AG10803 (cell line): ENCODE measurements at regions not wholly inside any gene's neighbourhood (a gene's known extent, or its start where the extent isn't known, plus 50 kb on each side); places are given as distances from the start of the nearest gene placed in this dataset.

Experiments
- DNase-seq: peaks from one replicate; pipeline ENCODE4 v3.0.0; 2010; ENCODE audit warnings: low read depth
- H3K4me3 ChIP-seq: 2 replicates; pipeline ENCODE4 v1.5.1; 2011; ENCODE audit warnings: mild to moderate bottlenecking, low read length, control low read depth
- CTCF ChIP-seq: conservative IDR thresholded peaks from 2 replicates; pipeline ENCODE4 v1.5.1; 2011; ENCODE audit warnings: mild to moderate bottlenecking, low read length, control low read depth, inconsistent platforms

- H3K4me3 ChIP-seq, result no peak overlapping the region
- TF ChIP-seq CTCF, result no peak
- DNase-seq, result no peak
Observed at GRCh38 chr1:99595041-99595440, 50.9 kb upstream of the PALMD start.

DNA sequence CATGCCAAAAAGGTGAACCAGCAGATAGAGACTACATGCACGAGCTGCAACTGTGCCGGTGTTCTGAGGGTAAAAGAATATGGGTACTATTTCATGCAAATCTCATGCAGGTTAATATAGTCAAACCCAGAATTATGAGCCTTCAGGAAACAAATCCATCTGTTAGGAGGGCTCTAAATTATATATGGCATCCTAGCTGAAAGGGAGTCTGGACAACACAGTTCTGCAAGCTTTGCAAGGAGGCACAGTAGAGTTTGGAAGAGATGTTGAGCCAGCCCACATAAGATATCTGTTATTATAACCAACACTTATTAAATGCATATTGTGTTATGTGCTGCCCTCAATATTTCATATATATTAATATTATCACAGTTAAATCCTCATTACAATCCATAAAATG, 50.5 kb upstream of the PALMD start:
- no peak for TF ChIP-seq CTCF
- H3K4me3 ChIP-seq, result no peak overlapping the region
- DNase-seq, result no peak
